KMS-11 (cell line): ENCODE measurements at regions not wholly inside any gene's neighbourhood (a gene's known extent, or its start where the extent isn't known, plus 50 kb on each side); places are given as distances from the start of the nearest gene placed in this dataset.

Experiments used
- H2AFZ ChIP-seq: fragments of 200-600 bp; sonication (generic); 2 replicates; pipeline ENCODE4 v1.6.1; 2016; ENCODE audit warnings: antibody characterized with exemption, mixed run types, low read depth
- H3K27ac ChIP-seq: fragments of 200-600 bp; sonication (generic); 2 replicates; pipeline ENCODE4 v1.6.1; 2016; ENCODE audit warnings: mild to moderate bottlenecking, mixed run types
- H3K27me3 ChIP-seq: fragments of 200-600 bp; sonication (generic); 2 replicates; pipeline ENCODE4 v1.6.1; 2017; ENCODE audit warnings: mild to moderate bottlenecking, low read depth, mixed run types, moderate library complexity; ENCODE audit not compliant: insufficient read depth
- H3K36me3 ChIP-seq: fragments of 200-600 bp; sonication (generic); 2 replicates; pipeline ENCODE4 v1.6.1; 2017; ENCODE audit warnings: mild to moderate bottlenecking, mixed run types; ENCODE audit not compliant: insufficient read depth
- H3K4me1 ChIP-seq: fragments of 200-600 bp; sonication (generic); 2 replicates; pipeline ENCODE4 v1.6.1; 2016; ENCODE audit warnings: mild to moderate bottlenecking, low read depth, mixed run types; ENCODE audit not compliant: poor library complexity, severe bottlenecking
- H3K4me2 ChIP-seq: fragments of 200-600 bp; sonication (generic); 2 replicates; pipeline ENCODE4 v1.7.0; 2016; ENCODE audit warnings: mild to moderate bottlenecking, mixed run types
- H3K4me3 ChIP-seq: fragments of 200-600 bp; sonication (generic); IDR thresholded peaks from 2 replicates; pipeline ENCODE4 v1.6.1; 2017; ENCODE audit warnings: low read depth, low read length, mixed read lengths; ENCODE audit not compliant: insufficient read depth
- H3K79me2 ChIP-seq: fragments of 200-600 bp; sonication (generic); 2 replicates; pipeline ENCODE4 v1.6.1; 2016; ENCODE audit warnings: low read depth, mixed run types; ENCODE audit not compliant: insufficient read depth
- H3K9ac ChIP-seq: fragments of 200-600 bp; sonication (generic); 2 replicates; pipeline ENCODE4 v1.6.1; 2016; ENCODE audit warnings: mild to moderate bottlenecking, mixed run types
- H4K20me1 ChIP-seq: fragments of 200-600 bp; sonication (generic); 2 replicates; pipeline ENCODE4 v1.6.1; 2016; ENCODE audit warnings: mild to moderate bottlenecking, mixed run types; ENCODE audit not compliant: insufficient read depth
- TF ChIP-seq, protein P1 (sequence below): fragments of 200-600 bp; sonication (generic); conservative IDR thresholded peaks from 2 replicates; pipeline ENCODE4 v1.6.1; 2017; ENCODE audit warnings: low read depth, mild to moderate bottlenecking, antibody characterized with exemption, low read length, moderate library complexity, mixed read lengths

DNA sequence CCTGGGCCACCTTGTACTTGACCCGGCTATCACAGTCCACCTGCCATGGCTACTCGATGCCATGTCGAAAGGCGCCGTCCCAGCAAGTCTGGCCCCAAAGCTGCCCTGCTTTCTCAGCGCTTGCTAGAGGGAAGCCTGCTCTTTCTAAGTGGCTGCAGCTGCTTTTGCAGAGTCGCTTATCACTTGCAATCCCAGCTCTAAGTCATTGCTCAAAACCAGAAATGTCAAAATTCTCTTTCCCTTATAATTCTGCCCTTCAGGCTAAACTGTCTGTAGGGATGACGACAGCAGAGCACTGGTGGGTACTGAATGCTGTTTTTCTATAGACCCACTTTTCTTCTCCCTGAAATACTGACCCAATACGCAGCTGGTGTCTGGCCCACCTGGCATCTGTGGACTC lies 184.2 kb downstream of the ENGASE start:
- Histone ChIP-seq H4K20me1 (no peaks in the 10 kb centered on the region), H3K4me1 (no peaks in the 10 kb centered on the region), H3K9ac (no peak overlapping the region), H3K4me3 (no peak overlapping the region), H3K4me2 (no peak overlapping the region), H3K79me2 (no peaks in the 10 kb centered on the region), H2AFZ (no peak overlapping the region), H3K27me3 (peaks cover 100% of the 10 kb centered on the region), H3K27ac (no peak overlapping the region), H3K36me3 (no peaks in the 10 kb centered on the region)
- TF ChIP-seq, protein P1, sequence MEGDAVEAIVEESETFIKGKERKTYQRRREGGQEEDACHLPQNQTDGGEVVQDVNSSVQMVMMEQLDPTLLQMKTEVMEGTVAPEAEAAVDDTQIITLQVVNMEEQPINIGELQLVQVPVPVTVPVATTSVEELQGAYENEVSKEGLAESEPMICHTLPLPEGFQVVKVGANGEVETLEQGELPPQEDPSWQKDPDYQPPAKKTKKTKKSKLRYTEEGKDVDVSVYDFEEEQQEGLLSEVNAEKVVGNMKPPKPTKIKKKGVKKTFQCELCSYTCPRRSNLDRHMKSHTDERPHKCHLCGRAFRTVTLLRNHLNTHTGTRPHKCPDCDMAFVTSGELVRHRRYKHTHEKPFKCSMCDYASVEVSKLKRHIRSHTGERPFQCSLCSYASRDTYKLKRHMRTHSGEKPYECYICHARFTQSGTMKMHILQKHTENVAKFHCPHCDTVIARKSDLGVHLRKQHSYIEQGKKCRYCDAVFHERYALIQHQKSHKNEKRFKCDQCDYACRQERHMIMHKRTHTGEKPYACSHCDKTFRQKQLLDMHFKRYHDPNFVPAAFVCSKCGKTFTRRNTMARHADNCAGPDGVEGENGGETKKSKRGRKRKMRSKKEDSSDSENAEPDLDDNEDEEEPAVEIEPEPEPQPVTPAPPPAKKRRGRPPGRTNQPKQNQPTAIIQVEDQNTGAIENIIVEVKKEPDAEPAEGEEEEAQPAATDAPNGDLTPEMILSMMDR, result no peak

DNA sequence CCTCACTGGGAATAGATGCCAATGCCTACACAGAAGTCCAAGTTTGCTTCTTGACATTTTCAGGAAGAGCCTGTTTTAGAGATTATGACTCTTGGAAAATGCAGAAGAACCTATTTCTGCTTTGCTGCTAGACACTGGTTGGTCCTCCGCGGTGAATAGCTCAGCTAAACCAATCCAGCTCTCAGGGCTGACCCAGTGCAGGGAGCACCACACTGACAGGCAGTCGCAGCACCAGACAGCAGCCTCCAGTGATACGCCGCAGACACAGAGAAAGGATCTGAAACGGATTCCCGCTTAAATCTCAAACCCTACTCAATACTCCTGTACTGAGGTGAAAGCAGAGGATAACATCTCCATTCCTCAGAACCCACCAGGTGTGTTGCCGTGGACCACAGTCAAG lies 183.4 kb downstream of the ENGASE start:
- no peak overlapping the region for H3K4me2 ChIP-seq
- peaks cover 100% of the 10 kb centered on the region for H3K27me3 ChIP-seq
- TF ChIP-seq, protein P1, result no peak
- H3K36me3 ChIP-seq, result no peaks in the 10 kb centered on the region
- H4K20me1 ChIP-seq, result no peaks in the 10 kb centered on the region
- H2AFZ ChIP-seq, result no peak overlapping the region
- no peak overlapping the region for H3K4me3 ChIP-seq
- H3K79me2 ChIP-seq, result no peaks in the 10 kb centered on the region
- no peak overlapping the region for H3K9ac ChIP-seq
- no peaks in the 10 kb centered on the region for H3K4me1 ChIP-seq
- H3K27ac ChIP-seq, result no peak overlapping the region

DNA sequence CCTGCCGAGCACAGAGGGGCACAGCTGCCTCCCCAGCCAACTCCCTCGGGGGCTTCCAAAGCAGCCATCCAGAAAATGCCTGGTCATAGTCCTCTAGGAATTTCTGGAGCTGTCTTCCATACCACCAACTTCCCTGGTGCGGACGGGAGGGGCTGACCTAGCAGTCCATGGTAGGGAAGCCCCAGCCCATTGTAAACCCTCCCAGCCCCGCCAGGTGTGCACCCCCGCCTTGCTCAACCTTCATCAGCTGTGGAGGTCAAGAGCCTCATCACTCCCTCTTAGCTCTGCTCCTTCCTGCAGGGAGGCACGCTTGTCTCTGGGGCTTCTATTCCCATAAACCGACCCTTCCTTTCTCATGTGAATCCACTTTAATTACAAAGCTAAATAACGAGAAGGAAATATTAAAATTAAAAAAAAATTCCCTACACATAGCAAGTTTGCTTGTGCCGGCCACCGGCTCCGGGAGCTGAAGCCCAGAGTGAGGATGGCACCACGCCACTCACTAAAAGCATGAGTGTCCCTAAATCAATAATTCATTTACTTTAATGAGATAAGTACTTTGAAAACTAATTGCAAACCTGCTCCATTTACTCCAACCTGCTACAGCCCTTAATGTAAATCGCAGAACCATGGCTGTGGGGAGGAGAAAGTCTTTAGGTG lies 181.4 kb downstream of the ENGASE start:
- H3K4me1 ChIP-seq, result no peaks in the 10 kb centered on the region
- TF ChIP-seq, protein P1, result no peak
- no peak overlapping the region for H3K4me3 ChIP-seq
- no peak overlapping the region for H2AFZ ChIP-seq
- H3K9ac ChIP-seq, result no peak overlapping the region
- no peak overlapping the region for H3K27ac ChIP-seq
- no peaks in the 10 kb centered on the region for H3K36me3 ChIP-seq
- H3K27me3 ChIP-seq, result peaks cover 100% of the 10 kb centered on the region
- H4K20me1 ChIP-seq, result no peaks in the 10 kb centered on the region
- H3K79me2 ChIP-seq, result no peaks in the 10 kb centered on the region
- no peak overlapping the region for H3K4me2 ChIP-seq

- Histone ChIP-seq H3K27ac (no peak overlapping the region), H3K9ac (no peak overlapping the region), H3K4me2 (no peak overlapping the region), H3K27me3 (peaks cover 99% of the 10 kb centered on the region), H3K4me1 (no peaks in the 10 kb centered on the region), H3K4me3 (no peak overlapping the region), H3K79me2 (no peaks in the 10 kb centered on the region), H4K20me1 (no peaks in the 10 kb centered on the region), H3K36me3 (no peaks in the 10 kb centered on the region), H2AFZ (no peak overlapping the region)
- TF ChIP-seq, protein P1, result no peak
These were observed 180.8 kb downstream of the ENGASE start for GRCh38 chr17:79255456-79255855.
